ENCODE measurements at regions not wholly inside any gene's neighbourhood (a gene's known extent, or its start where the extent isn't known, plus 50 kb on each side); places are given as distances from the start of the nearest gene placed in this dataset.

DNA sequence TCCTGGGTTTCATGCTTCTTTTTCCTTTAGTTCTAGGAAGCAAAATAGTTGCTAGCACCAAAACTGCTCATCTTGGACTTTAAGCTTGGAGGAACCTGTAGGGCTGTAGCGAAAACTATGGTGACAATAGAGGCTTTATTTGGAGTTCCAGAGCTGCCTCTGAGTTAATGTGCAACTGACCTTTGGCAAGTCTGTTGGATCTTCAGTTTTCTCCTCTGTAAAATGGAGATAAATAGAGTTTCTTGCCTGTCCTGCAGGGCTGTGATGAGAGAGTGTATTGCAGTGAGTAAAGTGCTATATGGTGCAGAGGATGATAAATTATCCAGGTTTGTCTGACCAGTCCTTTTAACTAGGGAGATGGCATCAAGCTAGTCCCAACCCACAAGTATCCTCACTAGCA, 417.0 kb downstream of the MAN2A1 start:
- TF ChIP-seq, protein P1, sequence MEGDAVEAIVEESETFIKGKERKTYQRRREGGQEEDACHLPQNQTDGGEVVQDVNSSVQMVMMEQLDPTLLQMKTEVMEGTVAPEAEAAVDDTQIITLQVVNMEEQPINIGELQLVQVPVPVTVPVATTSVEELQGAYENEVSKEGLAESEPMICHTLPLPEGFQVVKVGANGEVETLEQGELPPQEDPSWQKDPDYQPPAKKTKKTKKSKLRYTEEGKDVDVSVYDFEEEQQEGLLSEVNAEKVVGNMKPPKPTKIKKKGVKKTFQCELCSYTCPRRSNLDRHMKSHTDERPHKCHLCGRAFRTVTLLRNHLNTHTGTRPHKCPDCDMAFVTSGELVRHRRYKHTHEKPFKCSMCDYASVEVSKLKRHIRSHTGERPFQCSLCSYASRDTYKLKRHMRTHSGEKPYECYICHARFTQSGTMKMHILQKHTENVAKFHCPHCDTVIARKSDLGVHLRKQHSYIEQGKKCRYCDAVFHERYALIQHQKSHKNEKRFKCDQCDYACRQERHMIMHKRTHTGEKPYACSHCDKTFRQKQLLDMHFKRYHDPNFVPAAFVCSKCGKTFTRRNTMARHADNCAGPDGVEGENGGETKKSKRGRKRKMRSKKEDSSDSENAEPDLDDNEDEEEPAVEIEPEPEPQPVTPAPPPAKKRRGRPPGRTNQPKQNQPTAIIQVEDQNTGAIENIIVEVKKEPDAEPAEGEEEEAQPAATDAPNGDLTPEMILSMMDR (IDR thresholded peaks at IDR 0.05), result no peak
- no peak for TF ChIP-seq POLR2AphosphoS2 (conservative IDR thresholded peaks at IDR 0.05; ENCODE audit: low read length)
- TF ChIP-seq, protein P2, sequence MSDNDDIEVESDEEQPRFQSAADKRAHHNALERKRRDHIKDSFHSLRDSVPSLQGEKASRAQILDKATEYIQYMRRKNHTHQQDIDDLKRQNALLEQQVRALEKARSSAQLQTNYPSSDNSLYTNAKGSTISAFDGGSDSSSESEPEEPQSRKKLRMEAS (IDR thresholded peaks at IDR 0.05), result no peak
- TF ChIP-seq, protein P3, sequence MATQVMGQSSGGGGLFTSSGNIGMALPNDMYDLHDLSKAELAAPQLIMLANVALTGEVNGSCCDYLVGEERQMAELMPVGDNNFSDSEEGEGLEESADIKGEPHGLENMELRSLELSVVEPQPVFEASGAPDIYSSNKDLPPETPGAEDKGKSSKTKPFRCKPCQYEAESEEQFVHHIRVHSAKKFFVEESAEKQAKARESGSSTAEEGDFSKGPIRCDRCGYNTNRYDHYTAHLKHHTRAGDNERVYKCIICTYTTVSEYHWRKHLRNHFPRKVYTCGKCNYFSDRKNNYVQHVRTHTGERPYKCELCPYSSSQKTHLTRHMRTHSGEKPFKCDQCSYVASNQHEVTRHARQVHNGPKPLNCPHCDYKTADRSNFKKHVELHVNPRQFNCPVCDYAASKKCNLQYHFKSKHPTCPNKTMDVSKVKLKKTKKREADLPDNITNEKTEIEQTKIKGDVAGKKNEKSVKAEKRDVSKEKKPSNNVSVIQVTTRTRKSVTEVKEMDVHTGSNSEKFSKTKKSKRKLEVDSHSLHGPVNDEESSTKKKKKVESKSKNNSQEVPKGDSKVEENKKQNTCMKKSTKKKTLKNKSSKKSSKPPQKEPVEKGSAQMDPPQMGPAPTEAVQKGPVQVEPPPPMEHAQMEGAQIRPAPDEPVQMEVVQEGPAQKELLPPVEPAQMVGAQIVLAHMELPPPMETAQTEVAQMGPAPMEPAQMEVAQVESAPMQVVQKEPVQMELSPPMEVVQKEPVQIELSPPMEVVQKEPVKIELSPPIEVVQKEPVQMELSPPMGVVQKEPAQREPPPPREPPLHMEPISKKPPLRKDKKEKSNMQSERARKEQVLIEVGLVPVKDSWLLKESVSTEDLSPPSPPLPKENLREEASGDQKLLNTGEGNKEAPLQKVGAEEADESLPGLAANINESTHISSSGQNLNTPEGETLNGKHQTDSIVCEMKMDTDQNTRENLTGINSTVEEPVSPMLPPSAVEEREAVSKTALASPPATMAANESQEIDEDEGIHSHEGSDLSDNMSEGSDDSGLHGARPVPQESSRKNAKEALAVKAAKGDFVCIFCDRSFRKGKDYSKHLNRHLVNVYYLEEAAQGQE (IDR thresholded peaks at IDR 0.05), result no peak
- TF ChIP-seq, protein P4, sequence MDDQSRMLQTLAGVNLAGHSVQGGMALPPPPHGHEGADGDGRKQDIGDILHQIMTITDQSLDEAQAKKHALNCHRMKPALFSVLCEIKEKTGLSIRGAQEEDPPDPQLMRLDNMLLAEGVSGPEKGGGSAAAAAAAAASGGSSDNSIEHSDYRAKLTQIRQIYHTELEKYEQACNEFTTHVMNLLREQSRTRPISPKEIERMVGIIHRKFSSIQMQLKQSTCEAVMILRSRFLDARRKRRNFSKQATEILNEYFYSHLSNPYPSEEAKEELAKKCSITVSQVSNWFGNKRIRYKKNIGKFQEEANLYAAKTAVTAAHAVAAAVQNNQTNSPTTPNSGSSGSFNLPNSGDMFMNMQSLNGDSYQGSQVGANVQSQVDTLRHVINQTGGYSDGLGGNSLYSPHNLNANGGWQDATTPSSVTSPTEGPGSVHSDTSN (IDR thresholded peaks at IDR 0.05), result no peak
- TF ChIP-seq POLR2A (IDR thresholded peaks at IDR 0.05; ENCODE audit: low read length), result no peak
- no peak for TF ChIP-seq SREBF2 (IDR thresholded peaks at IDR 0.05)
- no peak for TF ChIP-seq KDM1A (IDR thresholded peaks at IDR 0.05; ENCODE audit: low read depth)
- TF ChIP-seq MYC (IDR thresholded peaks at IDR 0.05; ENCODE audit: borderline replicate concordance, low read length), result no peak
- TF ChIP-seq RAD21 (conservative IDR thresholded peaks at IDR 0.05 in 1 of 2, IDR thresholded peaks at IDR 0.05 in 1 of 2), result no peak
- TF ChIP-seq PHF8 (IDR thresholded peaks at IDR 0.05; ENCODE audit: borderline replicate concordance, low read depth), result no peak
- no peak for TF ChIP-seq FOSL2 (IDR thresholded peaks at IDR 0.05)
- TF ChIP-seq FOSL2 (CRISPR knock-in tag; IDR thresholded peaks at IDR 0.05), result no peak
- TF ChIP-seq JUN (IDR thresholded peaks at IDR 0.05), result no peak
- TF ChIP-seq SMC3 (IDR thresholded peaks at IDR 0.05), result no peak
